ENCODE measurements at regions not wholly inside any gene's neighbourhood (a gene's known extent, or its start where the extent isn't known, plus 50 kb on each side); places are given as distances from the start of the nearest gene placed in this dataset.

GRCh38 chr1:240687820-240688219, 75.9 kb upstream of the GREM2 start:
- Histone ChIP-seq H3K9ac (ENCODE audit: insufficient read length) (no peak overlapping the region), H3K4me3 (no peak overlapping the region), H3K36me3 (ENCODE audit: insufficient read depth, low read length) (no peaks in the 10 kb centered on the region), H3K9me3 (ENCODE audit: low read depth, low read length) (no peaks in the 10 kb centered on the region), H3K27ac (no peak overlapping the region)
- no peak for DNase-seq (ENCODE audit: low read depth, low spot score)
- TF ChIP-seq EZH2 (IDR thresholded peaks at IDR 0.05) (no peak), POLR2AphosphoS5 (IDR thresholded peaks at IDR 0.05; ENCODE audit: borderline replicate concordance, low read depth, low read length) (no peak), FOXP2 (optimal IDR thresholded peaks at IDR 0.05; ENCODE audit: control extremely low read depth, extremely low read length, insufficient read depth) (no peak)

GRCh38 chr1:240683576-240683975, 71.6 kb upstream of the GREM2 start:
- Histone ChIP-seq H3K9ac (ENCODE audit: insufficient read length) (no peak overlapping the region), H3K4me3 (no peak overlapping the region), H3K36me3 (ENCODE audit: insufficient read depth, low read length) (no peaks in the 10 kb centered on the region), H3K27ac (no peak overlapping the region), H3K9me3 (ENCODE audit: low read depth, low read length) (no peaks in the 10 kb centered on the region)
- no peak for DNase-seq (ENCODE audit: low read depth, low spot score)
- TF ChIP-seq EZH2 (IDR thresholded peaks at IDR 0.05) (no peak), POLR2AphosphoS5 (IDR thresholded peaks at IDR 0.05; ENCODE audit: borderline replicate concordance, low read depth, low read length) (no peak), FOXP2 (optimal IDR thresholded peaks at IDR 0.05; ENCODE audit: control extremely low read depth, extremely low read length, insufficient read depth) (no peak)

- Histone ChIP-seq H3K9me3 (ENCODE audit: low read depth, low read length) (no peaks in the 10 kb centered on the region), H3K36me3 (ENCODE audit: insufficient read depth, low read length) (no peaks in the 10 kb centered on the region), H3K27ac (no peak overlapping the region), H3K9ac (ENCODE audit: insufficient read length) (no peak overlapping the region), H3K4me3 (no peak overlapping the region)
- no peak for DNase-seq (ENCODE audit: low read depth, low spot score)
- TF ChIP-seq POLR2AphosphoS5 (IDR thresholded peaks at IDR 0.05; ENCODE audit: borderline replicate concordance, low read depth, low read length) (no peak), EZH2 (IDR thresholded peaks at IDR 0.05) (no peak), FOXP2 (optimal IDR thresholded peaks at IDR 0.05; ENCODE audit: control extremely low read depth, extremely low read length, insufficient read depth) (no peak)
Observed at GRCh38 chr1:240682859-240683242, 70.9 kb upstream of the GREM2 start.

GRCh38 chr1:240682166-240682858, 70.4 kb upstream of the GREM2 start:
- Histone ChIP-seq H3K9ac (ENCODE audit: insufficient read length) (no peak overlapping the region), H3K27ac (no peak overlapping the region), H3K4me3 (no peak overlapping the region), H3K9me3 (ENCODE audit: low read depth, low read length) (no peaks in the 10 kb centered on the region), H3K36me3 (ENCODE audit: insufficient read depth, low read length) (no peaks in the 10 kb centered on the region)
- no peak for DNase-seq (ENCODE audit: low read depth, low spot score)
- TF ChIP-seq EZH2 (IDR thresholded peaks at IDR 0.05) (no peak), FOXP2 (optimal IDR thresholded peaks at IDR 0.05; ENCODE audit: control extremely low read depth, extremely low read length, insufficient read depth) (no peak), POLR2AphosphoS5 (IDR thresholded peaks at IDR 0.05; ENCODE audit: borderline replicate concordance, low read depth, low read length) (no peak)

GRCh38 chr1:240672132-240672811, 60.3 kb upstream of the GREM2 start:
- TF ChIP-seq POLR2AphosphoS5 (IDR thresholded peaks at IDR 0.05; ENCODE audit: borderline replicate concordance, low read depth, low read length) (no peak), EZH2 (IDR thresholded peaks at IDR 0.05) (no peak), FOXP2 (optimal IDR thresholded peaks at IDR 0.05; ENCODE audit: control extremely low read depth, extremely low read length, insufficient read depth) (no peak)
- H3K9me3 ChIP-seq (ENCODE audit: low read depth, low read length): no peaks in the 10 kb centered on the region
- H3K9ac ChIP-seq (ENCODE audit: insufficient read length): no peak overlapping the region
- no peak overlapping the region for H3K4me3 ChIP-seq
- H3K27ac ChIP-seq: no peak overlapping the region
- DNase-seq (ENCODE audit: low read depth, low spot score): no peak
- no peaks in the 10 kb centered on the region for H3K36me3 ChIP-seq (ENCODE audit: insufficient read depth, low read length)

- DNase-seq (ENCODE audit: low read depth, low spot score): no peak
- H3K27ac ChIP-seq: no peak overlapping the region
- H3K36me3 ChIP-seq (ENCODE audit: insufficient read depth, low read length): no peaks in the 10 kb centered on the region
- H3K9ac ChIP-seq (ENCODE audit: insufficient read length): no peak overlapping the region
- H3K9me3 ChIP-seq (ENCODE audit: low read depth, low read length): no peaks in the 10 kb centered on the region
- no peak for TF ChIP-seq EZH2 (IDR thresholded peaks at IDR 0.05)
- no peak for TF ChIP-seq POLR2AphosphoS5 (IDR thresholded peaks at IDR 0.05; ENCODE audit: borderline replicate concordance, low read depth, low read length)
- TF ChIP-seq FOXP2 (optimal IDR thresholded peaks at IDR 0.05; ENCODE audit: control extremely low read depth, extremely low read length, insufficient read depth): no peak
- H3K4me3 ChIP-seq: no peak overlapping the region
Observed at GRCh38 chr1:240667351-240667750, 55.4 kb upstream of the GREM2 start.

GRCh38 chr1:240666568-240667198, 54.7 kb upstream of the GREM2 start:
- TF ChIP-seq EZH2 (IDR thresholded peaks at IDR 0.05): no peak
- no peak for TF ChIP-seq FOXP2 (optimal IDR thresholded peaks at IDR 0.05; ENCODE audit: control extremely low read depth, extremely low read length, insufficient read depth)
- TF ChIP-seq POLR2AphosphoS5 (IDR thresholded peaks at IDR 0.05; ENCODE audit: borderline replicate concordance, low read depth, low read length): no peak
- Histone ChIP-seq H3K36me3 (ENCODE audit: insufficient read depth, low read length) (no peaks in the 10 kb centered on the region), H3K27ac (no peak overlapping the region), H3K4me3 (no peak overlapping the region), H3K9ac (ENCODE audit: insufficient read length) (no peak overlapping the region), H3K9me3 (ENCODE audit: low read depth, low read length) (no peaks in the 10 kb centered on the region)
- DNase-seq (ENCODE audit: low read depth, low spot score): no peak

- DNase-seq (ENCODE audit: low read depth, low spot score): no peak
- Histone ChIP-seq H3K9ac (ENCODE audit: insufficient read length) (no peak overlapping the region), H3K36me3 (ENCODE audit: insufficient read depth, low read length) (no peaks in the 10 kb centered on the region), H3K4me3 (no peak overlapping the region), H3K27ac (no peak overlapping the region), H3K9me3 (ENCODE audit: low read depth, low read length) (no peaks in the 10 kb centered on the region)
- TF ChIP-seq POLR2AphosphoS5 (IDR thresholded peaks at IDR 0.05; ENCODE audit: borderline replicate concordance, low read depth, low read length): no peak
- no peak for TF ChIP-seq FOXP2 (optimal IDR thresholded peaks at IDR 0.05; ENCODE audit: control extremely low read depth, extremely low read length, insufficient read depth)
- no peak for TF ChIP-seq EZH2 (IDR thresholded peaks at IDR 0.05)
Observed at GRCh38 chr1:240663169-240663879, 51.4 kb upstream of the GREM2 start.

All from SK-N-MC (cell line).